Calu3 (cell line): ENCODE measurements at regions not wholly inside any gene's neighbourhood (a gene's known extent, or its start where the extent isn't known, plus 50 kb on each side); places are given as distances from the start of the nearest gene placed in this dataset.

Source experiments
- BruUV-seq: library from RNA; stranded (reverse); fragments of 400-500 nt; replicated peaks from 2 replicates; lab custom pipeline; 2021; lab: Mats Ljungman, UMichigan
- CTCF ChIA-PET: fragments of 300-600 bp; sonication (Branson Sonifier 250); formaldehyde crosslinking; loops from one replicate; lab custom pipeline; 2022; ENCODE audit warnings: antibody characterized with exemption; lab: Charles Lee
- DNase-seq: peaks from one replicate; pipeline ENCODE4 v3.0.0; 2022
- H3K27ac Mint-ChIP-seq: one replicate; pipeline ENCODE4 v1.8.0; 2022; ENCODE audit warnings: mixed read lengths; ENCODE audit not compliant: unreplicated experiment
- H3K27me3 Mint-ChIP-seq: one replicate; pipeline ENCODE4 v1.8.0; 2022; ENCODE audit warnings: mixed read lengths; ENCODE audit not compliant: unreplicated experiment
- H3K36me3 Mint-ChIP-seq: one replicate; pipeline ENCODE4 v1.8.0; 2022; ENCODE audit warnings: mild to moderate bottlenecking, moderate library complexity, mixed read lengths; ENCODE audit not compliant: insufficient read depth, unreplicated experiment
- H3K4me1 Mint-ChIP-seq: one replicate; pipeline ENCODE4 v1.8.0; 2022; ENCODE audit warnings: mild to moderate bottlenecking, low read depth, mixed read lengths; ENCODE audit not compliant: unreplicated experiment
- H3K4me3 Mint-ChIP-seq: one replicate; pipeline ENCODE4 v1.8.0; 2022; ENCODE audit warnings: mild to moderate bottlenecking, low read depth, moderate library complexity, mixed read lengths; ENCODE audit not compliant: unreplicated experiment
- H3K9me3 Mint-ChIP-seq: one replicate; pipeline ENCODE4 v1.8.0; 2022; ENCODE audit warnings: low read depth, mixed read lengths; ENCODE audit not compliant: unreplicated experiment
- CTCF ChIP-seq: fragments of 200-600 bp; IDR thresholded peaks from one replicate; pipeline ENCODE4 v1.8.0; 2022; ENCODE audit warnings: antibody characterized with exemption; ENCODE audit not compliant: unreplicated experiment
- intact Hi-C: fragments of 100-400 bp; cut with micrococcal nuclease; formaldehyde crosslinking; loops from one replicate; pipeline ENCODE4 v1.10.0; 2022; ENCODE audit not compliant: unreplicated experiment

DNA sequence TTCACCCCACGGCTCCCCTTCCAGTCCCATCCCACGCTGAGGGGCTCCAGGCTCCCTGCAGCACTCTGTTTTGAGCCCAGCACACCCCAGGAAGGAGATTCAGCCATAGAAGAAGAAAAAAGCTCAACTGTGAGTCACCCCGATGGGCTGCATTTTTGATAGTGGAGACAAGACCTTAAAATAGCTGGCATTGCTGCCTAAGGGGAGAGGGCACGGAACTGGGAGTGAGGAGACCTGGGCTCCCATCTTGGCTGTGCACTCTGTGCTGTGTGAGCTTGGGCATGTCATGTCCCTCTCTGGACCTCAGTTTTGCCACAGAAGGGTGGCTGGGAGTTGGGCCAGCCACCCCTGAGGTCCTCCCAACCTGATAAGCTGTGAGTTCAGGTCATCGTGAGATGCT, 57.2 kb upstream of the SMAD6 start:
- no peak for TF ChIP-seq CTCF

GRCh38 chr15:66646308-66646707, 55.7 kb upstream of the SMAD6 start:
- peaks cover 9% of the 10 kb centered on the region for H3K4me1 Mint-ChIP-seq

More for the DNA sequence above, 57.2 kb upstream of the SMAD6 start:
- Mint-ChIP-seq H3K4me1 (peaks cover 9% of the 10 kb centered on the region), H3K27ac (no peak overlapping the region), H3K27me3 (no peaks in the 10 kb centered on the region), H3K36me3 (no peaks in the 10 kb centered on the region), H3K9me3 (no peaks in the 10 kb centered on the region), H3K4me3 (no peak overlapping the region)
- CTCF ChIA-PET = interaction anchor here (0.7 to 1.1 kb wide), 2 partner anchors 14 to 26 kb away, joined by 3 to 5 read pairs; no protein-coding TSS in a partner anchor
- intact Hi-C loops = no loop called here
- no TSS peak for BruUV-seq
- no peak for DNase-seq

GRCh38 chr15:66646799-66647198, 55.2 kb upstream of the SMAD6 start:
- Mint-ChIP-seq H3K27ac (no peak overlapping the region), H3K4me1 (peaks cover 9% of the 10 kb centered on the region), H3K4me3 (no peak overlapping the region), H3K9me3 (no peaks in the 10 kb centered on the region), H3K36me3 (no peaks in the 10 kb centered on the region), H3K27me3 (no peaks in the 10 kb centered on the region)
- DNase-seq = no peak
- no TSS peak for BruUV-seq
- intact Hi-C loops = no loop called here
- CTCF ChIA-PET = no interaction called here
- no peak for TF ChIP-seq CTCF

More at GRCh38 chr15:66646308-66646707, 55.7 kb upstream of the SMAD6 start:
- no peak overlapping the region for H3K4me3 Mint-ChIP-seq
- BruUV-seq = no TSS peak
- no peak for DNase-seq
- no peak overlapping the region for H3K27ac Mint-ChIP-seq
- no peaks in the 10 kb centered on the region for H3K27me3 Mint-ChIP-seq
- no peaks in the 10 kb centered on the region for H3K36me3 Mint-ChIP-seq
- H3K9me3 Mint-ChIP-seq = no peaks in the 10 kb centered on the region
- TF ChIP-seq CTCF = no peak
- CTCF ChIA-PET = interaction anchor here (0.5 kb wide), 1 partner anchor 1934 kb away, joined by 4 read pairs; no protein-coding TSS in a partner anchor
- intact Hi-C loops = no loop called here

GRCh38 chr15:66647358-66647757, 54.7 kb upstream of the SMAD6 start:
- H3K9me3 Mint-ChIP-seq = no peaks in the 10 kb centered on the region
- H3K36me3 Mint-ChIP-seq = no peaks in the 10 kb centered on the region
- H3K27ac Mint-ChIP-seq = no peak overlapping the region
- no peak overlapping the region for H3K4me3 Mint-ChIP-seq
- no peak for TF ChIP-seq CTCF
- CTCF ChIA-PET = no interaction called here
- DNase-seq = no peak
- BruUV-seq = no TSS peak
- no peaks in the 10 kb centered on the region for H3K27me3 Mint-ChIP-seq
- intact Hi-C loops = no loop called here
- H3K4me1 Mint-ChIP-seq = peaks cover 9% of the 10 kb centered on the region
